Upper lobe of left lung (tissue), 4 donors: ENCODE measurements at regions not wholly inside any gene's neighbourhood (a gene's known extent, or its start where the extent isn't known, plus 50 kb on each side); places are given as distances from the start of the nearest gene placed in this dataset.

Experiments used
- CTCF ChIP-seq, 6 experiments: fragments of 450-650 bp in 4 of 6; fragments of 200-600 bp in 2 of 6; sonication (generic) in 2 of 6; IDR thresholded peaks; one replicate each; pipeline ENCODE4 v1.5.1; 2016 to 2019; ENCODE audit warnings: antibody characterized with exemption in 6 of 6
- EP300 ChIP-seq, 4 donors: sonication (generic); formaldehyde crosslinking; IDR thresholded peaks; one replicate each; pipeline ENCODE4 v1.5.1; 2017; ENCODE audit warnings: antibody characterized with exemption in 4 of 4, control low read depth in 2 of 4
- POLR2A ChIP-seq, 4 donors: fragments of 450-650 bp; IDR thresholded peaks; one replicate each; pipeline ENCODE4 v1.5.1; 2016 to 2017; ENCODE audit warnings: antibody characterized with exemption in 4 of 4, mild to moderate bottlenecking in 2 of 4
- POLR2AphosphoS5 ChIP-seq, 2 donors: sonication (generic); formaldehyde crosslinking; IDR thresholded peaks; one replicate each; pipeline ENCODE4 v1.5.1; 2017; ENCODE audit warnings: antibody characterized with exemption in 2 of 2

- TF ChIP-seq CTCF (IDR thresholded peaks at IDR 0.05): no peak
- TF ChIP-seq POLR2A (IDR thresholded peaks at IDR 0.05): no peak
- TF ChIP-seq POLR2AphosphoS5 (IDR thresholded peaks at IDR 0.05): no peak
- no peak for TF ChIP-seq EP300 (IDR thresholded peaks at IDR 0.05)
These were observed 767.0 kb upstream of the POU3F2 start for GRCh38 chr6:98067375-98067774.
